NCI-H510A treated with DMSO at 0.1 percent for 48 hours (cell line): ENCODE measurements at regions not wholly inside any gene's neighbourhood (a gene's known extent, or its start where the extent isn't known, plus 50 kb on each side); places are given as distances from the start of the nearest gene placed in this dataset.
"Not testable (repeated sequence)": the region's sequence is repeated elsewhere in the genome, so short reads cannot be mapped to it uniquely, and the experiment has no call there.

ENCODE experiments used
- DNase-seq: peaks from one replicate; lab custom pipeline; 2025; lab: John Stamatoyannopoulos, UW

DNA sequence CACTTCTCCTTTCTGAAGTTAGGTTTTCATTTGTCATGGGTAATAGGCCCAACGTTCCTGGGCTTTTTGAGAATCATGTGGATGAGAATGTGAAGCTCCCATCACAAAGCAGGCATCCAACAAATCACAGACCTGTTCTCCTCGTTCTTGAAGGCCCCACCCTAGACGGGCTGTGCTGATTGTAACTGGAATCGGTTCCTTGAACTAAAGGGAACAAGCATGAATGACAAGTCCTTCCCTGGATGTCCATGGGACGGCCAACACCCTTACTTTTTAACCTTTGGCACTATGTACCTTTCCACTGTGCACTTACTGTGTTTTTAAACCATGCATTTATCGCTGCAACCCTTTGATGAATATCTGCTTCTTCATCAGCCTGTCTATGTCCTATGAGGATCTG lies 438.2 kb downstream of the CD83 start:
- no peak for DNase-seq

- DNase-seq = no peak
Observed at GRCh38 chr6:14559746-14560536, 442.4 kb downstream of the CD83 start.

GRCh38 chr6:14561563-14561962 lies 444.0 kb downstream of the CD83 start:
- DNase-seq = not testable (repeated sequence)

DNA sequence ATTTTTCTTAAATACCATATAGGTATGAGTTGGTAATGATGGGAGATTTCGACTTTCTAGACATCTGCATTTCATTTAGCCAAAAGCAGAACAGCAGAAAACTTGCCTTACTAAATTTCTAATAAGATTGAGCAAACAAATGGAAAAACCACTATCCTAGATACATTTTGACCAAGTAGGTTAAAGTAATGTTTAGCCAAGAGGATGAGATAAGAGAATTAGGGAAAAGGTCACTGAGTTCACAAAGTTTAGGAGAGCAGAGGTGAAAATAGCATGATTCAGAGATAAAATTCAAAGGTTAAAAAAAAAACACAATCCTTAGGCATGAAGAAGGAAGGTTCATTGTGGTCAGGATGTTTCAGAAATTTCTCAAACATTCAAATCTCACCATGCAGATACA lies 450.3 kb downstream of the CD83 start:
- DNase-seq = no peak

DNA sequence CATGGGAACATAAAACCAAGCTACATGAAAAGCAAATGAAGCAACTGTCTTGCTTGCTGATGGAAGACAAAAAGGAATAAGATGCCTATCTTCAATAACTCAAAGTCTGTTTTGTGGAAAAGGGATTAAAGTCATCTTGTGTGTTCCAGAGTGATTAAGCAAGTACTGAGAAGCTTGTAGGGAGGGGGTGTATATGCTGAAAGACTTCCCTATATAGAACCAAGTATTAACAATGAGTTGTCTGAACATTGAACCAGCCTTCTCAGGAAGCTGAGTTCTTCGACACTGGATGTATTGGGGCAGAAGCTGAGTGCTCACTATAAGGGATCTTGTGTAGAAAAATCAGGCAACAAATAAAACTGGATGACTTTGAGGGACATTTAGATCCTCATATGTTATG lies 451.8 kb downstream of the CD83 start:
- no peak for DNase-seq

GRCh38 chr6:14569874-14570273 lies 452.3 kb downstream of the CD83 start:
- DNase-seq = not testable (repeated sequence)

DNA sequence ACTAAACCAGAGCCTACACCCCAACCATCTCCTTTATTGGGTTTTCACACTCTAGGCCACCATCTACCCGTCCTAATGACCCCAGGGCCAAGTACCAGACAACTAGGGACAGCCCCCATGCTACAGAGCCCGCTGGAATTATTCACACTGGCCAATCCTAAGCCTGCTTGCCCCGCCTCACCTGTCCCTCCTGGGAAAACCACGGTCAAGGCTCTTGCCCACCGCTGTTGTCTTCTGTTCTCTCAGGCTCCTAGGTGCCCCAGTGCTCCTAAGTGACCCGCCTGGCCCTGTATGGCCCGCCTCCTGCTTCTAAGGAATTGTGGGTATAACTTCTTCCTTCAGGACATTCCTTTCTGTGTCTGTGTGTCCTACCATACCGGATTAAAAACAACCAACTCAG lies 453.4 kb downstream of the CD83 start:
- no peak for DNase-seq

DNA sequence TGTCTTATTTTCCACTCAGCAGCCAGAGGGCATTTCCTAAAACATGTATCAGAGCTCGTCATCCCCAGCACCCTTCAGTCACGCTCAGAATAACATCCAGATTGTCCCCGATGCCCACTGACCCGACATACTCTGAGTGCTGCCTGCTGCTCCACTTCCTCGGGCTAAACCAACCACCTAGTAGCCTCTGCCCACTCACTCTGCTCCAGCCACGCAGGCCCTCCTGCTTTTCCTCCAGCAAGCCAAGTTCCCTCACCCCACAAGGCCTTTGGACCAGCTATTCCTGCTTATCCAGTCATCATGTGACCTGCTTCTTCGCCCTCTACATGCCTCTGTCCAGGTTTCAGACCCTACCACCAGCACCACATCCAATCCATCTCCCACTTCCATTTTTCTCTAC lies 454.2 kb downstream of the CD83 start:
- no peak for DNase-seq

DNA sequence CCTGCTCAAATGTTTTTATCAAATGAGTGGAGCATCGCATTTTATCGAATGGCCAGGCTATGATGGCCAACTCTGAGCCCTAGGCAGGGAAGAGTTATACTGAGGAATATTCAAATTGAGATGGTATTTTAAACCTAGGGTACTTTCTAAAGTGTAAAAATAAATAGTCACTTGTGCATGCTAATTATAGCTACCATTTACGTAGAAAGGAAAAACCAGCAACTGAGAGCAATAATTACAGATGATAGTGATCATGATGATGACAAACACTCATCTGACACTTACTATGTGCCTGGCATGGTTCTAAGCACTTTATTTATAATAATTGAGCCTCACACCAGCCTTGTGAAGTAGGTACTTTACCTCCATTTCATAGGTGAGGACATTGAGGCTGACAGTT lies 455.7 kb downstream of the CD83 start:
- DNase-seq = peak; percentile 53

DNA sequence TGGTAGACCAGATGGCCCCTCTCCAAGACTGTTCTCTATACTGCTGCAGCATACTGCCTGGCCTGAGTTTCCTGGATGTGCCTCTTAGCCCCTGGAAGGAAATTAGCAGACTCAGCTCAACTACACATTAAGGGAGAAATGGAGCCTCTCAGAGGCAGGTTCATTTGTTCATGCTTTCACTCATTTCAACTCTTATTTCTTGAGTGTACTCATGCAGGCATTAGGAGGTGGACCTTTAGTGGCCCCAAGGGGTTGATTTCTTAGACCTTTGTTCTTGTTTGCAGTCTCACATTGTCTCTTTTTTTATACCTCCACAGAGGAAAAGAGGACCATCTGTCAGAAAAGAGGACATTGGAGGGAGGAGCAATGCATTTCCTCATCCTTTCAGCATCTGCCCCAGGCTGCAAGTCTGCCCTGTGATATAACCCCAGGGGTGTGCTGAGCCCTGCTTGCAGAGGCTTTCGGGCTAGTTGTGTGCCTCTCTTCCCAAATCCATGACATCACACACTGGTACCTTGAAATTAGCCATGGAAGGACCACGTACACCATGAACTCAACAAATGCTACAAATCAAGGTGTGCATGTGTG lies 456.2 kb downstream of the CD83 start:
- no peak for DNase-seq

DNA sequence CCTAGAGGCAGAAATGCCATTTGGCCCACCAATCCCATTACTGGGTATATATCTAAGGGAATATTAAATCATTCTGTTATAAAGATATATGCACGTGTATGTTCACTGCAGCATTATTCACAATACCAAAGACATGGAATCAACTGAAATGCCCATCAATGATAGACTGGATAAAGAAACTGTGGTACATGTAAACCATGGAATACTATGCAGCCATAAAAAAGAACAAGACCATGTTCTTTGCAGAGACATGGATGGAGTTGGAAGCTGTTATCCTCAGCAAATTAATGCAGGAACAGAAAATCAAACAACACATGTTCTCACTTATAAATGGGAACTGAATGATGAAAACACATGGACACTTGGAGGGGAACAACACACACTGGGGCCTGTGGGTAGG lies 458.4 kb downstream of the CD83 start:
- DNase-seq = no peak

GRCh38 chr6:14578994-14579393 lies 461.4 kb downstream of the CD83 start:
- no peak for DNase-seq

DNA sequence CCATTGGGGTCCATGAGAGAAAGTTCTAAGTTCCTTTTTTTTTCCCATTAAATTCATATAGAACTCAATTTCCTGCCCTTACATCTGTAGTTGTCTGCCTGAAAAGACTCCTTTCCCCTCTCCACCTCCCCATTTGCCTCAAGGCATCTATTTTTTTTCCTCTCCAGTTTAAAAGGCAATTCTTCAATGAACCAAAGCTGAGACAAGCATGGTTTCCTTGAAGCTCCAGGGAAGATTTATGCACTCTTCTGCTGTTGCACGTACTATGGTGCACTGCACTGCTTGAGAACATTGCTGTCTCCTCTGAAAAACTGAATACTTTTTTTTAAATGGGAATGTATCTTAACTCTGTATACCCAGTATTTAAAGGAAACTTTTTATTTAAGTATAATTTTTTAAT lies 465.2 kb downstream of the CD83 start:
- no peak for DNase-seq

DNA sequence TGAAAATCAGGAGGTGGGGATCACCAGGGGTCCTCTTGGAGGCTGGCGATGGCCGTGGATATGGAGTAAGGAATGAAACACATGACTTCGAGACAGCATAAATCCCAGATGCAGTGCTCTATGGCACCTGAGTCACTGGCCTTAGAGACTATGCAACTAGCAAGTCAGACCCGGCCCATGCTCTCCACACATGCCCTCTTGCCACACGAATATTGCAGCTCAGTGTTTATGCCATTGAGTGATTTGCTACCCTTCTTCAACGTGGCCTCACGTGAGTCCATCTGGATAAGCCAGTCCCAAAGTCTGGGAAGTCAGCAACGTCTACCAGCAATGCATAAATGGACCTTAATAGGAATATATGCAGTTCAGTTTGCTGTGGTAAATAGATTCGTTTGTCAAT lies 466.3 kb downstream of the CD83 start:
- DNase-seq = no peak

- DNase-seq = no peak
Observed at GRCh38 chr6:14584450-14584849, 466.9 kb downstream of the CD83 start.

DNA sequence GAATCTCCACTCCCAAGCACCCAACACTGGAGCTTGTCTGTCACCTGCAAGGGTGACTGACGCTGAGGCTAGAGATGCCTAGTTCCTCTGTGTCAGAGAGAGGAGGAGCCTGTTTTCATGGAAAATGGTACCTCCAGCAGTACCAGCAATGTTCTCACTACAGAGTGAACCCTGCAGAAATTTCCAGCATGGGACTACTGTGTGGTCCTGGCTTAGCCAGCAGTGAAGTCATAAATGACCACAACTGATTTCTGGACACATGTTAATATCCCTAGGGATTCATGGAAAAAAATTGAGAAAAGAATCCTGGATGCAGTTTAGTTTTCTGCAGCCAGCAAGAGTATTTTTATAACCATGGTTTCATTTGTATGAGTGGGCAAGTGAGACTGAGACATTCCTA lies 468.1 kb downstream of the CD83 start:
- no peak for DNase-seq

GRCh38 chr6:14589175-14589574 lies 471.6 kb downstream of the CD83 start:
- no peak for DNase-seq

- DNase-seq = no peak
Observed at GRCh38 chr6:14590586-14590985, 473.0 kb downstream of the CD83 start.

DNA sequence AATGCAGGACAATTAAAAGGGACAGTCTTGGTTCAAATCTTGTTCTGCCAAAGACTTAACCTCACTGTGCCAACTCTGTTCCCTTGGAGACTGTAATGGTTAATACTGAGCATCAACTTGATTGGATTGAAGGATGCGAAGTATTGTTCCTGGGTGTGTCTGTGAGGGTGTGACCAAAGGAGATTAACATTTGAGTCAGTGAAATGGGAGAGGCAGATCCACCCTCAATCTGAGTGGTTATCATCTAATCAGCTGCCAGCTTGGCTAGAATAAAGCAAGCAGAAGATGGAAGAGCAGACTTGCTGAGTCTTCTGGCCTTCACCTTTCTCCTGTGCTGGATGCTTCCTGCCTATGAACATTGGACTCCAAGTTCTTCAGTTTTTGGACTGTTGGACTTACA lies 474.4 kb downstream of the CD83 start:
- DNase-seq = no peak

DNA sequence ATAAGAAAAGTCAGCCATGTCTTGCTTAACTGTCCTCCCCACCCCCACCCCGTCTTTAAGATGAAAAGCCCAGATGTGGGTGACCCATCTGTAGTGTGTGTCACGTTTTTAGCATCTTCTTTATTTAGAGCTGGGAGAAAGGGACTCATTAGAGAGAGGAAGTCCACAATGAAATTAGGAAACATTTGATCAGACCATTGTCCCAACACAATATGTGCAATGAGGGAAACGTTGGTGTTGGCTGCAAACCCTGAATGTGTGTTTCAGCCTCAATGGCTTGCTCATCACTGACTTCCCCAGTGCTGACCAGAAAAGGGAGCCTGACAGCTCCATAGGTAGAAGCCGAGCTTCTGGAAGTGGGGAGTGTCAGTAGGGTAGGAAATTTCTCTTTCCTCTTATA lies 475.7 kb downstream of the CD83 start:
- no peak for DNase-seq

DNA sequence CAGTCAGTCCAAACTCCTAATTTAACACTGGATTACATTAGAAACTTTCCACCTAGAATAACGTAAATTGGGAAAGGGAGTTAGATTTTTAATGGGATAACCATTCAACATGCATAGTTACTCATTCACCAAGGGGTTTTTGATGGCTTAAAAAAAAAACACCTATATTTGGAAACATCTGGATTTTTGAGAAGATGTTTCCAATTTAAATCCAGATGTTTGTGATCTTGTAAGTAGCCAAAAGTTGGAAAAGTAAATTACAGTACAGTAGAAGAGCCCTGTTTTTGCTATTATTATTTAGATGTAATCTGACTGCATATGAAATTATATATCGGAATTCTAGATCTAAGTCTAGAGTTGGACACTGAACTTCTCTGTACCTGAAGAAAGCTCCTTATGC lies 478.2 kb downstream of the CD83 start:
- no peak for DNase-seq

DNA sequence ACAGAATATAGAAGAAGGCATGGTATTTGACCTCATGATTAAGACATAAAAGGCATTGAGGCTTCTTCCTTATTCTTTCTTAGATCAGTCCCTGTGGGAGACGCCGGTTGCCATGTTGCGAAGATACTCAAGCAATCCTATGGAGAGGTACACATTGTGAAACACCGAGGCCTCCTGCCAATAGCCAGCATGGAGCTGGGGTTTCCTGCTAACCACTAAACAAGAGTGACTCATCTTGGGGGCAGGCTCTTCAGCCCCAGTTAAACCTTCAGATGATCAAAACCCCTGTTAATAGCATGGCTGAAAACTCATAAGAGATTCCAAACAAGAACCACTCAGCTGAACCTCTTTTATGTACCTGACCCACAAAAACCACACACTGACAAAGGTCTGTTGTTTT lies 478.8 kb downstream of the CD83 start:
- no peak for DNase-seq

GRCh38 chr6:14597090-14597489 lies 479.5 kb downstream of the CD83 start:
- DNase-seq = no peak
